Neuronal stem cell (in vitro differentiated cells): ENCODE measurements at regions not wholly inside any gene's neighbourhood (a gene's known extent, or its start where the extent isn't known, plus 50 kb on each side); places are given as distances from the start of the nearest gene placed in this dataset.

Experiments
- DNase-seq: peaks from one replicate; pipeline ENCODE4 v3.0.0-alpha.2; 2013; ENCODE audit warnings: low spot score
- H2AFZ ChIP-seq: one replicate; pipeline ENCODE4 v1.6.1; 2013; ENCODE audit warnings: mild to moderate bottlenecking, low read length, inconsistent platforms
- H2AK5ac ChIP-seq: 2 replicates; pipeline ENCODE4 v1.6.1; 2013; ENCODE audit warnings: low read depth, mild to moderate bottlenecking, inconsistent platforms, low read length, moderate library complexity, mixed read lengths
- H2BK120ac ChIP-seq: 2 replicates; pipeline ENCODE4 v1.6.1; 2013; ENCODE audit warnings: low read depth, mild to moderate bottlenecking, inconsistent platforms, low read length, moderate library complexity, mixed read lengths
- H2BK12ac ChIP-seq: one replicate; pipeline ENCODE4 v1.6.1; 2013; ENCODE audit warnings: low read length, inconsistent platforms
- H2BK15ac ChIP-seq: 2 replicates; pipeline ENCODE4 v1.6.1; 2013; ENCODE audit warnings: mild to moderate bottlenecking, low read length, inconsistent platforms, mixed read lengths
- H2BK5ac ChIP-seq: one replicate; pipeline ENCODE4 v1.6.1; 2013; ENCODE audit warnings: inconsistent platforms, mild to moderate bottlenecking, low read length, moderate library complexity
- H3K14ac ChIP-seq: one replicate; pipeline ENCODE4 v1.6.1; 2013; ENCODE audit warnings: low read length, inconsistent platforms
- H3K18ac ChIP-seq: 2 replicates; pipeline ENCODE4 v1.6.1; 2013; ENCODE audit warnings: low read length, inconsistent platforms
- H3K23ac ChIP-seq: 2 replicates; pipeline ENCODE4 v1.6.1; 2013; ENCODE audit warnings: low read depth, mild to moderate bottlenecking, mixed read lengths, low read length, inconsistent platforms; ENCODE audit not compliant: poor library complexity
- H3K27ac ChIP-seq: replicated peaks from 3 replicates; pipeline ENCODE4 v1.5.1; 2013; ENCODE audit warnings: low read length, inconsistent platforms
- H3K27me3 ChIP-seq, 3 experiments: 2 replicates each; pipeline ENCODE4 v1.6.1; 2013; ENCODE audit warnings: low read length in 3 of 3, mild to moderate bottlenecking in 2 of 3, inconsistent platforms in 1 of 3, low read depth in 1 of 3, mixed read lengths in 1 of 3, moderate library complexity in 1 of 3; ENCODE audit not compliant: control insufficient read depth in 3 of 3, insufficient read depth in 3 of 3
- H3K36me3 ChIP-seq, 2 donors: replicated peaks in 1 of 2; 2 replicates each; pipeline ENCODE4 v1.6.1; 2013; ENCODE audit warnings: low read length in 2 of 2; ENCODE audit not compliant: control insufficient read depth in 2 of 2, insufficient read depth in 2 of 2
- H3K4ac ChIP-seq: 2 replicates; pipeline ENCODE4 v1.6.1; 2013; ENCODE audit warnings: inconsistent platforms, mild to moderate bottlenecking, low read length, moderate library complexity
- H3K4me1 ChIP-seq, 2 donors: 1 replicate in 1 of 2; 2 replicates in 1 of 2; pipeline ENCODE4 v1.6.1; 2013; ENCODE audit warnings: low read length in 2 of 2, low read depth in 1 of 2; ENCODE audit not compliant: control insufficient read depth in 2 of 2, insufficient read depth in 1 of 2
- H3K4me2 ChIP-seq: one replicate; pipeline ENCODE4 v1.6.1; 2013; ENCODE audit warnings: mild to moderate bottlenecking, low read length, inconsistent platforms; ENCODE audit not compliant: insufficient read depth, poor library complexity, severe bottlenecking
- H3K4me3 ChIP-seq, 2 donors: 2 replicates each; pipeline ENCODE4 v1.5.1; 2013; ENCODE audit warnings: low read length in 2 of 2, mild to moderate bottlenecking in 2 of 2, inconsistent platforms in 1 of 2, moderate library complexity in 1 of 2
- H3K79me1 ChIP-seq: one replicate; pipeline ENCODE4 v1.6.1; 2013; ENCODE audit warnings: low read depth, mild to moderate bottlenecking, inconsistent platforms, low read length, moderate library complexity
- H3K9ac ChIP-seq: one replicate; pipeline ENCODE4 v1.6.1; 2013; ENCODE audit warnings: mild to moderate bottlenecking, low read depth, low read length, inconsistent platforms; ENCODE audit not compliant: poor library complexity
- H3K9me3 ChIP-seq, 2 donors: replicated peaks in 1 of 2; 2 replicates each; pipeline versions ENCODE3 to v1.6.1; 2013; ENCODE audit warnings: low read length in 2 of 2, mild to moderate bottlenecking in 2 of 2, inconsistent platforms in 1 of 2, low read depth in 1 of 2, mixed read lengths in 1 of 2, moderate library complexity in 1 of 2; ENCODE audit not compliant: control insufficient read depth in 2 of 2, insufficient read depth in 1 of 2
- H4K8ac ChIP-seq: one replicate; pipeline ENCODE4 v1.6.1; 2013; ENCODE audit warnings: low read depth, mild to moderate bottlenecking, inconsistent platforms, low read length, moderate library complexity
- H4K91ac ChIP-seq: one replicate; pipeline ENCODE4 v1.6.1; 2013; ENCODE audit warnings: low read length, low read depth, mild to moderate bottlenecking, inconsistent platforms; ENCODE audit not compliant: poor library complexity
- WGBS, 2 donors: extraction: QIAGEN DNeasy Blood & Tissue Kit; methylation state at CpG; one replicate each; pipeline ENCODE4 v1.1.7; 2013; ENCODE audit warnings: missing lambda C conversion rate in 2 of 2, mixed read lengths in 1 of 2; ENCODE audit not compliant: insufficient read length in 2 of 2, insufficient replicate concordance in 1 of 2; ENCODE audit errors: extremely low coverage in 2 of 2; 5-methylcytosine and 5-hydroxymethylcytosine counted together

DNA sequence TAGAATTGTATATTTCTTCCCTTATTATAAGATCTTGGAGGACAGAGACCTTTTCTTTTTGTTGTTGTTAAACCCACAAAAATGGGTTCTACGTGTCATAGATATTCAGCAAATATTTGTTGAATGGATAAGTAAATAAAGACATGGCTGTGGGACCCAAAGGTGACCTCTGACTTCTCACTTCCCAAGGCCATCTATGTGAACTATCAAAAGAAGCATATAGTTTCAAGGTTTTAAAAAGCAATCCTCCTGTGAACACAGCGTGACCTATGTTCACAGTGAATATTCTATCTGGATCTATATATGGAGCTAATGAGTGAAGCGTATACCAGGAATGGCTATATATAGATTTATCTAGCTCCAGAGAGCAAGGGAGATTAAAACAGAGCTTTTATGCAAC is 312.8 kb upstream of the C11orf87 start:
- H4K8ac ChIP-seq = no peak overlapping the region
- no peaks in the 10 kb centered on the region for H3K36me3 ChIP-seq
- no peaks in the 10 kb centered on the region for H3K9me3 ChIP-seq
- H2AK5ac ChIP-seq = no peak overlapping the region
- no peak overlapping the region for H3K4me2 ChIP-seq
- DNase-seq = no peak
- H2BK120ac ChIP-seq = no peak overlapping the region
- H4K91ac ChIP-seq = no peak overlapping the region
- WGBS, 2 donors = no CpG with 5 or more reads among the region's 3 CpGs
- H3K4me1 ChIP-seq = peaks cover 2 to 5% of the 10 kb centered on the region in 2 donors
- no peak overlapping the region for H3K4me3 ChIP-seq
- no peak overlapping the region for H3K14ac ChIP-seq
- H3K79me1 ChIP-seq = no peaks in the 10 kb centered on the region
- no peak overlapping the region for H2AFZ ChIP-seq
- no peak overlapping the region for H2BK5ac ChIP-seq
- H3K27me3 ChIP-seq = no peaks in the 10 kb centered on the region
- no peak overlapping the region for H3K4ac ChIP-seq
- no peak overlapping the region for H3K18ac ChIP-seq
- no peak overlapping the region for H2BK15ac ChIP-seq
- H3K9ac ChIP-seq = no peak overlapping the region
- no peak overlapping the region for H3K23ac ChIP-seq
- H2BK12ac ChIP-seq = no peak overlapping the region
- no peak overlapping the region for H3K27ac ChIP-seq

DNA sequence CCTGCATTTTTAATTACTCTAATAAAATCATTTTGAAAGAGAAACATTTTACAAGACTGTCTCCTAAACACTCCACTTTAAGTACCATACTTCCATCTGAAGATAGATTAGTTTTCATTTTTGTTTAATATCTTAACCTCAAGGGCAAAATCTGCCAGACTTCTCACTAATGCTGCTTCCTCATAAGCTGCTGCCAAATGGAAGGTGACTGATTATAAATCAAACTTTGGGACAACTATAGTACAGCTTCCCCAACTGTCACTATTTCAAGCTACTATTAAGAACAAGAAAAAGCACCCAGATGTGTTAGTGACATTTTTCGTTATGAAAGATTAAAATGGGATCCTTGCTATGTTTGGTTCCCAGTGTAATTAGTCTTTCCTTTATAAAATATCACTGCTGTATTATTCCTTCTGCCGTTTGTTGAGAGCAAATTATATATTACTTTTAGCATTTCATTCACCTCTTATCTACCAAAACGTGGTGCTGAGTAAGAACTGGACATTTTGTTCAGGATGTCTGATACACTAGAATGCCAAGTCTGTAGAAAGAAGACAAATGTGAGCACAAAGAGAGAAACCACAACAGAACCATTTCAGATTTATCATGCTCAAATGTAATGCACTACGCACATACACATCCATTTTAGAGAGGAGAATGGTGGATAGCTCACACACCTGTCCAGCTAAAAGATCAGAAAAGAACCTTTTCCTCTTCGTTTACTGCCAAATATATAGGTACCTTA is 312.2 kb upstream of the C11orf87 start:
- Histone ChIP-seq H2AFZ (no peak overlapping the region), H3K4ac (no peak overlapping the region), H3K4me2 (no peak overlapping the region), H2AK5ac (no peak overlapping the region), H3K4me3 (no peak overlapping the region), H4K91ac (no peak overlapping the region), H3K36me3 (no peaks in the 10 kb centered on the region), H3K23ac (no peak overlapping the region), H3K27ac (no peak overlapping the region), H3K9ac (no peak overlapping the region), H2BK5ac (no peak overlapping the region), H3K27me3 (no peaks in the 10 kb centered on the region), H3K18ac (no peak overlapping the region), H4K8ac (no peak overlapping the region), H2BK120ac (no peak overlapping the region), H3K4me1 (peaks cover 2 to 5% of the 10 kb centered on the region in 2 donors), H2BK15ac (no peak overlapping the region), H3K9me3 (no peaks in the 10 kb centered on the region), H3K14ac (no peak overlapping the region), H3K79me1 (no peaks in the 10 kb centered on the region), H2BK12ac (no peak overlapping the region)
- no CpG with 5 or more reads among the region's 5 CpGs for WGBS, 2 donors
- no peak for DNase-seq

DNA sequence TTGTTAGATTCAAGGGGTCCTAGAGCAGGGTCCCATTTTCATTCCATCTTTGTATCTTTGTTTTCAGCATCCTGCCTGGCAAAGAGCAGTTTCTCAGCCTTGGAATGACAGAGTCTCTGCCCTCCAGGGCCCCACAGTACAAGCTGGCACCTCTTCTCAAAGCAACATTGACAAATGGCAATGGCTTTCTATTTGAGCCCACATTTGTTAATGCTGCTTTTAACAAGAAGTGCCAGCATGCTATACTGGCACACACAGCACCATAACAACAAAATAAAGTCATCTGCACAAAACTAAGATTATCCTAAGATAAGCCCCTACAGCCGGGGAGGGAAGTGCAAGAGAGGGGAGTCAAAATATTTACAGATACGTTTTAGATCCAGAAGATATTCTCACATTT is 309.7 kb upstream of the C11orf87 start:
- no CpG with 5 or more reads among the region's 2 CpGs for WGBS, 2 donors
- no peak overlapping the region for H3K4me2 ChIP-seq
- H3K27me3 ChIP-seq = no peaks in the 10 kb centered on the region
- no peak overlapping the region for H3K4me3 ChIP-seq
- no peak overlapping the region for H4K91ac ChIP-seq
- H3K14ac ChIP-seq = no peak overlapping the region
- no peak overlapping the region for H2BK120ac ChIP-seq
- no peak overlapping the region for H3K27ac ChIP-seq
- H2AFZ ChIP-seq = no peak overlapping the region
- no peak overlapping the region for H3K4ac ChIP-seq
- H4K8ac ChIP-seq = no peak overlapping the region
- H3K79me1 ChIP-seq = no peaks in the 10 kb centered on the region
- no peak overlapping the region for H3K9ac ChIP-seq
- H2BK15ac ChIP-seq = no peak overlapping the region
- H3K4me1 ChIP-seq = peaks cover 1 to 2% of the 10 kb centered on the region in 2 donors
- no peaks in the 10 kb centered on the region for H3K9me3 ChIP-seq
- no peak overlapping the region for H3K23ac ChIP-seq
- DNase-seq = no peak
- H3K36me3 ChIP-seq = no peaks in the 10 kb centered on the region
- no peak overlapping the region for H2BK12ac ChIP-seq
- H2BK5ac ChIP-seq = no peak overlapping the region
- no peak overlapping the region for H2AK5ac ChIP-seq
- no peak overlapping the region for H3K18ac ChIP-seq

DNA sequence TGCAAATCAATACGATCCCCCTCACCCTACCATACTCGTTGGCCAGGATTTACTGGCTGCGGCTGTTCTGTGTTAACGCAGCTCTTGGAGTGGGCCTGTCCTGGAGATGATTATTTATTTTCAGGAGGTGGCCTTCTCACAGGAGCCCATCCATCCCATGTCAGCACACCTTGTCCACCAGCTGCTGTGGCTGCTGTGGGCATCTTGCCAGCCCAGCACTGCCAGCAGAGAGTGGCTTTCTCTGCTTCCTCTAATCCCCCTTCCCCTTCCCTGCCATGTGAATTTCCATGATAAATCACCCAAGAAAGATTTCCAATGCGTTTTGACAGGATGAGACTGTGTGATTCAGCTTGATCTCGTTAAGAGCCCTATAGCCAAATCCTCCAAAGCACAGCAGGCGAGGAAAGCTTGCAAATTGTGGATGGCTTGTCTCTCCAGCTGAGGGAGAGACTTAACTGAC is 309.1 kb upstream of the C11orf87 start:
- no peak overlapping the region for H2AK5ac ChIP-seq

More for the DNA sequence above, 309.1 kb upstream of the C11orf87 start:
- Histone ChIP-seq H3K4ac (no peak overlapping the region), H2AFZ (no peak overlapping the region), H3K18ac (no peak overlapping the region), H2BK120ac (no peak overlapping the region), H3K4me1 (peaks cover 1 to 2% of the 10 kb centered on the region in 2 donors), H3K23ac (no peak overlapping the region), H3K27me3 (no peaks in the 10 kb centered on the region), H3K9me3 (no peaks in the 10 kb centered on the region), H2BK5ac (no peak overlapping the region), H3K36me3 (no peaks in the 10 kb centered on the region), H3K4me3 (no peak overlapping the region), H3K79me1 (no peaks in the 10 kb centered on the region), H2BK12ac (no peak overlapping the region), H3K14ac (no peak overlapping the region), H2BK15ac (no peak overlapping the region), H4K91ac (no peak overlapping the region), H4K8ac (no peak overlapping the region), H3K4me2 (no peak overlapping the region), H3K9ac (no peak overlapping the region), H3K27ac (no peak overlapping the region)
- no peak for DNase-seq
- no CpG with 5 or more reads among the region's 7 CpGs for WGBS, 2 donors
